ENCODE measurements at regions not wholly inside any gene's neighbourhood (a gene's known extent, or its start where the extent isn't known, plus 50 kb on each side); places are given as distances from the start of the nearest gene placed in this dataset.

GRCh38 chr2:226172939-226173338 lies 626.7 kb downstream of the IRS1 start:
- no peaks in the 10 kb centered on the region for H3K4me1 ChIP-seq (replicated peaks in 1 of 2)
- no peaks in the 10 kb centered on the region for H3K27me3 ChIP-seq
- 91 to 97% (median 93%) methylated on average over 4 of the region's 4 CpGs for WGBS, 4 donors
- no peak overlapping the region for H3K27ac ChIP-seq
- DNase-seq = no peak
- TF ChIP-seq, protein P1, sequence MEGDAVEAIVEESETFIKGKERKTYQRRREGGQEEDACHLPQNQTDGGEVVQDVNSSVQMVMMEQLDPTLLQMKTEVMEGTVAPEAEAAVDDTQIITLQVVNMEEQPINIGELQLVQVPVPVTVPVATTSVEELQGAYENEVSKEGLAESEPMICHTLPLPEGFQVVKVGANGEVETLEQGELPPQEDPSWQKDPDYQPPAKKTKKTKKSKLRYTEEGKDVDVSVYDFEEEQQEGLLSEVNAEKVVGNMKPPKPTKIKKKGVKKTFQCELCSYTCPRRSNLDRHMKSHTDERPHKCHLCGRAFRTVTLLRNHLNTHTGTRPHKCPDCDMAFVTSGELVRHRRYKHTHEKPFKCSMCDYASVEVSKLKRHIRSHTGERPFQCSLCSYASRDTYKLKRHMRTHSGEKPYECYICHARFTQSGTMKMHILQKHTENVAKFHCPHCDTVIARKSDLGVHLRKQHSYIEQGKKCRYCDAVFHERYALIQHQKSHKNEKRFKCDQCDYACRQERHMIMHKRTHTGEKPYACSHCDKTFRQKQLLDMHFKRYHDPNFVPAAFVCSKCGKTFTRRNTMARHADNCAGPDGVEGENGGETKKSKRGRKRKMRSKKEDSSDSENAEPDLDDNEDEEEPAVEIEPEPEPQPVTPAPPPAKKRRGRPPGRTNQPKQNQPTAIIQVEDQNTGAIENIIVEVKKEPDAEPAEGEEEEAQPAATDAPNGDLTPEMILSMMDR (IDR thresholded peaks at IDR 0.05) = no peak
- TF ChIP-seq POLR2A (IDR thresholded peaks at IDR 0.05) = no peak
- intact Hi-C loops (cut with DNase I) = no loop called here
- peaks cover 0 to 5% (median 0%) of the 10 kb centered on the region in 3 donors for H3K9me3 ChIP-seq (replicated peaks in 1 of 3)
- no peak overlapping the region for H3K4me3 ChIP-seq
- no peaks in the 10 kb centered on the region for H3K36me3 ChIP-seq (replicated peaks in 1 of 2)

- Histone ChIP-seq H3K36me3 (replicated peaks in 1 of 2) (no peaks in the 10 kb centered on the region), H3K9me3 (replicated peaks in 1 of 3) (no peaks in the 10 kb centered on the region), H3K27ac (no peak overlapping the region), H3K4me1 (replicated peaks in 1 of 2) (no peaks in the 10 kb centered on the region), H3K4me3 (no peak overlapping the region), H3K27me3 (no peaks in the 10 kb centered on the region)
- WGBS, 4 donors = 95 to 96% (median 95%) methylated on average over 4 of the region's 4 CpGs
- TF ChIP-seq POLR2A (IDR thresholded peaks at IDR 0.05) = no peak
- TF ChIP-seq, protein P1 (IDR thresholded peaks at IDR 0.05) = no peak
- intact Hi-C loops (cut with DNase I) = no loop called here
- no peak for DNase-seq
Observed at GRCh38 chr2:226172309-226172708, 627.3 kb downstream of the IRS1 start.

DNA sequence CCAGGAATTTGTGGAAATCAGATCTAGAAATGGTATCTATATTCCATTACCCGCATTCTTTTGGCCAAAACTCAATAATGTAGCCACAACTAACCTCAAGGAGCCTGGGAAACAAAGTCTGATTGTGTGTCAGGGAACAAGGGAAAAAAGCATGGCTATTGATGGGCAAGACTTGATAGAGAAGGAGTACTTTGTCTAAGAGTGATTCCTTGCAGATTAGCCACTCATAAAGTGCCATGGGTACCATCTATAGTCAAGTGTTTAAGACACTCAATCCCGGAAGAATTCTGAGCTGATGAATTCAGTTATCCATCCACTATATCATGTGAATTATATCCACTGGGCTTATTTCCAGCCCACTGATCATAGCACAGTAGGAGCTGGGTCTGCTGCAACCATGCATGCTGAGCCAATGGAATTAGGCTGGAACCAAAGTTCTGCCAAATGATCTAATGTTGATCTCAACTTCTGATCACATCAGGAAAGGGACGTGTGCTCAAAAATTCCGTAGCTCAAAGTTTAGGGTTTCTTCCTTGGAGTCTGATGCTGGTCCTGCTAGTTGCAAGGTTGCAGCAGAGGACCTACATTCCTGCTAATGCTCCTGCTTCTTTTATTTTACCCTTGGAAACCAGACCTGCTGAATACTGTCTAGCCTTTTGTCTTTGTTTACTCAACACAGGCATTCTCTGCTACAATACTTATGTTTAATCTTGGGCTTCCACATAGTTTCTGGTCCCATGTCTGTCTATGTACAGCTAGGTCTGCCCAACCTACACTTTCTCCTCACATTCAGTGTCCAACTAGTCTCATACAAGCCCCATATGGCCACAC lies 629.7 kb downstream of the IRS1 start:
- H3K27ac ChIP-seq = no peak overlapping the region
- intact Hi-C loops (cut with DNase I) = no loop called here
- H3K4me1 ChIP-seq (replicated peaks in 1 of 2) = no peaks in the 10 kb centered on the region
- 85 to 88% (median 87%) methylated on average over 4 of the region's 4 CpGs for WGBS, 4 donors
- no peak for DNase-seq
- no peaks in the 10 kb centered on the region for H3K27me3 ChIP-seq
- no peak overlapping the region for H3K4me3 ChIP-seq
- TF ChIP-seq, protein P1 (IDR thresholded peaks at IDR 0.05) = no peak
- no peak for TF ChIP-seq POLR2A (IDR thresholded peaks at IDR 0.05)
- no peaks in the 10 kb centered on the region for H3K9me3 ChIP-seq (replicated peaks in 1 of 3)
- H3K36me3 ChIP-seq (replicated peaks in 1 of 2) = no peaks in the 10 kb centered on the region

- no peak for TF ChIP-seq POLR2A (IDR thresholded peaks at IDR 0.05)
- TF ChIP-seq, protein P1 (IDR thresholded peaks at IDR 0.05) = no peak
- 86 to 91% (median 90%) methylated on average over 4 of the region's 4 CpGs for WGBS, 4 donors
- H3K36me3 ChIP-seq (replicated peaks in 1 of 2) = no peaks in the 10 kb centered on the region
- H3K27me3 ChIP-seq = no peaks in the 10 kb centered on the region
- H3K4me1 ChIP-seq (replicated peaks in 1 of 2) = no peaks in the 10 kb centered on the region
- DNase-seq = no peak
- intact Hi-C loops (cut with DNase I) = no loop called here
- H3K4me3 ChIP-seq = no peak overlapping the region
- no peak overlapping the region for H3K27ac ChIP-seq
- H3K9me3 ChIP-seq (replicated peaks in 1 of 3) = no peaks in the 10 kb centered on the region
Observed at GRCh38 chr2:226168496-226169160, 631.0 kb downstream of the IRS1 start.
